HG02759 (cell line): ENCODE measurements at regions not wholly inside any gene's neighbourhood (a gene's known extent, or its start where the extent isn't known, plus 50 kb on each side); places are given as distances from the start of the nearest gene placed in this dataset.

Experiments
- ATAC-seq: cut with Tn5 transposase; IDR thresholded peaks from one replicate; pipeline ENCODE4 v1.9.1; 2021; ENCODE audit warnings: mild to moderate bottlenecking, moderate library complexity; ENCODE audit not compliant: unreplicated experiment

- ATAC-seq = no peak
Measured at GRCh38 chr3:137201066-137201465, 243.3 kb downstream of the IL20RB start.

DNA sequence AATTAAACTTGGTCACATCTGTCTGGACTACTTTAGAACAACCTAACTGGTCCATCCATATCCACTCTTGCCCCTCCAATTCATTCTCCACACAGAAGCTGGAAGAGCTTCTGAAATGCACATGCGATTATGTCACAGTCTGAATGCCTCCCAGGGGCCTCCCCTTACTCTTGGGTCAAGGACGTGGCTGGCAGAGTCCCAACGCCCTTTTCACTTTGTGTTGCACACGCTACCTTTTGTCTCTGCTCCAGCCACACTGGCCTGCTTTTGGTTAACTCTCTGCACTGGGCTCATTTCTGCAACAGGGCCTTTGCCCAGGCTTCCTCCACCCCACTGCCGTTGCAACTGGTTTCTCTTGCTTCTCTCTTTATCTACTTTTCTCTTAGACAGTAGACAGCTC, 245.2 kb downstream of the IL20RB start:
- ATAC-seq = no peak

DNA sequence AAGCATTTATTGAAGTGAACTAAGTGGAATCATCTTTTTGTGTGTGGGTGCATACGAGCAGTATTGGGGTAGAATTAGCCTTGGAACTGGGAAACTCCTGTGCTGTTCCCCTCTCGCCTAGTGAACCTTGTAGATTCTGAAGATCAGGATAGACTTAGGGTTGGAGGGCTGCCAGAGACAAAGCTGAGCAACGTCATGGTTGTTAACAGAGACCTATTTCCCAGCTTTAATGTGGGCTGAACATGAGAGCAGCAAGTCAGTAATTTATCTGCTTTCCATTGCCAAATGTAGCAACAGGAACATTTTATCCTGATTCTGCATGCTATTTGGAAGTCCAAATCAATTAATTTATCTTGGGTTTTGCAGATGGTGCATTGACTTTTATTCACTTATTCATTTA, 246.6 kb downstream of the IL20RB start:
- ATAC-seq = no peak

- ATAC-seq = no peak
Measured at GRCh38 chr3:137205394-137206045, 247.7 kb downstream of the IL20RB start.

DNA sequence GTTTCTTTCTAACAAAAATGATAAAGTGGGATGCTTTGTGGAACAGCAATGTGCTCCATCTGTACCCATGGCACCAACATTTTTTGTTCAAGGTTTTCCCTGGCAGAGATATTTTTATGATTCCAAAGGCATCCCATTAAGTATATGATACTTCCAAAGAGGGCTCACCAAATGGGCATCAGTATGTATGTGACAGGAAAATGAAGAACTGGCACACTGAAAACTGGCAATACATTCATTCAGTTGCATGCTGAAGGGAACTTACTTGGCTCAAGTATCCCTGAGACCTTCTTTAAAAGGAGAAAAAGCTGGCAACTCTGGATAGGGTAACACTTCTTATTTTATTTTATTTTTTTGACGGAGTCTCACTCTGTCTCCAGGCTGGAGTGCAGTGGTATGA, 249.8 kb downstream of the IL20RB start:
- ATAC-seq = no peak

DNA sequence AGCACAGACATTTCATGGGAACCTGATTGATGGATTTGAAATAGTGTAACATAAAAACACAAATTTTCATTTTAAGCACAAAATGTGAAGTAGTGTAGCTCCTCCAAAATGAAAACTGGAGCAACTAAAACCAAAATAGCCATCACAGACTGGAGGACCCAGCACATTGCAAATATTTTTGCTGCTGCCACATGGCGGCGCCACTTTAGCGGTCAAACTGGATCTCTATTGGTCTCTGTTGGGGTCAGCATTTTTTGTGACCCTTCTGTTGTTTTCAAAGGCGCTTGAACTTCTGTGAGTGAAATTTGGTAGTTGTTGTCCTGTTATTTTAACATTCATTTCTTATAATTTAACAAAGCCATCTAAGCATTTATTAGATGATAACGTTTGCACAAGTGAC, 259.9 kb downstream of the IL20RB start:
- no peak for ATAC-seq

DNA sequence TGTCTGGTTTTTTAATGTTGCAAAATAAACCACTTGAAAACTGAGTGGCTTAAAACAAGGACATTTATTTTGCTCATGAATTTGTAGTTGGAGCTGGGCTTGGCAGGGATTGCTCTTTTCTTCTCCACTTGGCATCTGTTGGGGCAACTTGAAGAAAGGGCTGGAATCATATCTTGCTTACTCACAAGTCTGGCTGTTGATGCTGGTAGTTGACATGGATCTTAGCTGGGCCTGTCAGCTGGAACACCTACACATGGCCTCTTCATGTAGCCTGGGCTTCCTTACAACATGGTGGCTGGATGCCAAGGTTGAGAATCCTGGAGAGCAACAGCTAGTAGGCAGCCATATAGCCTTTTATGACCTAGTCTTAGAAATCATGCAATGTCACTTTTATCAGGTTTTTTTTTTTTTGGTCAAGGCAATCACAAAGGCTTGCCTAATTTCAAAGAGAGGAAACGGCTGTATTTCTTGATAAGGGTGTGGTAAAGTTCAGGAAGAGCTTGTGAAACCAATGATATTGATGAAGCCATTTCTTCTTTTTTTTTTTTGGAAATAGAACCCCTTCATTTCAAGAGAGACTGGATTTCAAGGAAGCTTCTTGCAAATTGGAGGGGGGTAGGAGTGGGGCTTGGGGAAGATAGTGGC, 262.1 kb downstream of the IL20RB start:
- no peak for ATAC-seq

DNA sequence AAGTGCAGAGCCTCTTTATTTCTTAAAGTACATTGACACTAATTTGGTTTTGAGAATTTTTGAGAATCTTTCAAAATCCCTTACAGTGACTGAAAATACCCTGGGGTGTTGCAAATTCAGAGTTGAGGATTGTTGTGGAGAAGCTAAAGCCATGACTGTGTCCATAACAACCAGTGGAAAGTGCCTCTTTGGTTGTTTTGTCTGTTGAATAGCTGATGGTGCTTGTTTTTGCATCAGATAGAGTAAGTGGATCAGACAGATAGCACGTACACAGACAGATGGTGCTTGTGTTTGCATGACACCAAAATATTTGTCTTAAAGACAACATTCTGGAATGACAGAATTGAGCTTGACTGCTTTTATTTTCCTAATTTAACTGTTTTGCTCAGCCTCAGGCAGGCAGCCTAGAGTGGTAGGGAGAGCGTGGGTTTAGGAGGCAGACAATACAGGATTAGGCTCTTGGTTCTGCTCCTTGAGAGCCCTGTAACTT, 265.0 kb downstream of the IL20RB start:
- ATAC-seq = no peak

DNA sequence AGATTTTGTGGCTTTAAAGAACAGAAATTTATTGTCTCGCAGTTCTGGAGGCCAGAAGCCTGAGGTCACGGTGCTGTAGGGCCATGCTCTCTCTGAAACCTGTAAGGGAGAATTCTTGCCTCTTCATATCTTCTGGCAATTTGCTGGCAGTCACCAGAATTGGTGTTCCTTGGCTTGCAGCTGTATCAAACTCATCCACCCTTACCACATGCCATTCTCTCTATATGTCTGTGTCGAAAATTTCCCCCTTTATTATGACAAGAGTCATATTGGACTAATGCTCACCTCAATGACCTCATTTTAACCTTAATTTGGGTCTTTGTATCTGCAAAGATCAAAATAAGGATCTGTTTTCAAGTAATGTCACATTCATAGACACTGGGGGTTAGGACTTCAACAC, 266.7 kb downstream of the IL20RB start:
- ATAC-seq = no peak

DNA sequence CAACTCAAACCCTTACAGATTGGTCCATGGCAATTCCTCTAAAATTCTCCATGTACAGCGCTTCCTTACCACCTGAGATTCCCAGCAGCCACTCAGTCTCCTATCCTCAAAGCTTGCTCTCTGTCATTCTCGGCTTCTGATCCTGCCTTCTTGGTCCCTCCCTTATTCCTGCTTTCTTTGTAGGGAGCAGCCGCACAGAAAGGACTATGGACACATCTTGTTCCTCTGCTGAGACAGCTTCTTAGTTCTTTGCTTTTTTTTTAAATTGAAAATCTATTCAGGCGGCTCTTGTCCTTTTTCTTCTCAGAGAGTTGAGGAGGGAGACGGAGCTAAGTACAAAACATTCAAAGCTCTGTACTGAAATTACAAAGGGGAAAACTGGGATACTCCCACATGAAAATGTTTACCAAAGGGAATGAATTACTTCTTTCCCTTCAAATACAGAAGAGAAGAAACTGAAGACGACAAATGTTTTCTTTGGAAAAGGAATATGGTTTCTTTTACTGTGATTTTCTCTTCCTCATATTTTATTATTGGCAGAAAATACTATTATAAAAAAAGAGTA, 285.1 kb downstream of the IL20RB start:
- ATAC-seq = no peak

DNA sequence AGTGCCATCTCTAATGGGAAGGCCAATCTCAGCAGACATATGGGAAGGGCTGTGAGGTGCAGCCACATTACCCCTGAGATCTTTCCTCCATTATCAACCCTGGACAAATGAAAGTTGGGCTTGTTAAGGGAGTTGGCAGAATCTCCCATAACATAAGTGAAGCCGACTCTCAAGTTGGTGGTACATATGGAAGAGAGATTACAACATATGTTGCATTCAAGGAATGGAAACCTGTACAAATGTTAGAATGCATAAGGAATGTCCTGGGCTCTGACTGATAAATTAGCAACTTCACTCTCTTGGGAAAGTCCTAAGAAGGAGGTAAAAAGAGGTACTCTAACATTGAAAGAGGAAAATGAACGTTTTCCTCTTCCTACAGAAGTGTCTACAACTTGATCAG, 288.7 kb downstream of the IL20RB start:
- ATAC-seq = no peak

GRCh38 chr3:137249311-137249940, 291.6 kb downstream of the IL20RB start:
- ATAC-seq = no peak

DNA sequence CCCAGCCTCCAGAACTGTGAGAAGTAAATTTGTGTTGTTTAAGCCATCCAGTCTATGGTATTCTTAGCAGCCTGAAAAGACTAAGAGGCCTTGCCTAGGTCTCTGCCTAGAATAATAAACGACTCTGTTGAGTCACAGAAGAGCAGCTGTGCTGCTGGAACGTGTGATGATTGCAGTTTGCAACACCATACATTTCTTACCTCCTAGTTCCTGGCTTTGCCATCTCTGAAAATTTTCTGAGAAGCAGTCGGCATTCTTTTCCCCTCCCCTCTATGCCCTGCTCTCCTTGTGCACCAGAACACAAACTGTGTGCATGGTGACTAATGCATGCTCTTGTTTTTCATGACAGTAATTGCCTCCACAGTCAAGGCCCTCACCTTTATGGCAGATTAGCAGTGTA, 301.3 kb downstream of the IL20RB start:
- no peak for ATAC-seq

GRCh38 chr3:137259701-137260100, 301.9 kb downstream of the IL20RB start:
- ATAC-seq = no peak

- ATAC-seq = no peak
Measured at GRCh38 chr3:137264071-137264820, 306.5 kb downstream of the IL20RB start.

GRCh38 chr3:137264843-137265330, 307.1 kb downstream of the IL20RB start:
- ATAC-seq = no peak

- no peak for ATAC-seq
Measured at GRCh38 chr3:137282871-137283270, 325.1 kb downstream of the IL20RB start.

DNA sequence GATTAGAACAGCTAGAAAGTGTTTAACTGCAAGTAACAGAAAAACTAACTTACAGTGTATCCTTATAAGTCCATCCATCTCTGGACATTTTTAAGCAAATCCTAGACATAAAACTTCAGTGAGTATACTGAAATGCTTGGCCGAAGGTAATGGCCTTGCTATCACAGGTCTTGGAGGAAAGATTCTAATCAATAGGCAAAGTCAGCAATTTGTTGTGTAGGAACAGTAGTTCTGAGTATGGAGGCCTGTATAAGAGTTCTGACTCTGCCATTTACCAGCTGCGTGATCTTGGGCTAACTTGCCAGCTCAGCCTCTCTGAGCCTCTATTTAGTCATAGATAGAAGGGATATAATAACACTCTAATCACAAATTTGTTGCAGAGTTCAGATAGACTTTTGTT, 328.1 kb downstream of the IL20RB start:
- ATAC-seq = no peak

GRCh38 chr3:137293086-137293485, 335.3 kb downstream of the IL20RB start:
- no peak for ATAC-seq

DNA sequence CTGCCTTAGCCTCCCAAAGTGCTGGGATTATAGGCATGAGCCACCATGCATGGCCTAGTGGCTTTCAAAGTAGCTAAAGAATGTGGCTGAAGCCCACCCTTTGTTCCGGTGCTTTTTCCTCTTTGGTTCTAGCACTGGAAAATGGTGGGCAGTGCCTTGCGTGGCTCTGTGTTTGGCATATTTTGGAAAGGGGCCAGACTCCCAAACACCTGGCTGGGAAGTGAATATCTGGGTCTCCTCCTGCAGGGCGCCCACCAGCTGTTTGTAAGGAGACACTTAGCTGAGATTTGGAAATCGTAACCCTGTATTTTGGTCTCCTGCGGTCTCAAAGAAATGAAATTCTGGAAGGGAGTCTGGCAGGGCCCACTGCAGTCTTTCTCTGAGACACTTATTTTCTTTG, 336.4 kb downstream of the IL20RB start:
- no peak for ATAC-seq

- no peak for ATAC-seq
Measured at GRCh38 chr3:137294839-137295238, 337.1 kb downstream of the IL20RB start.
